Trophoblast cell (in vitro differentiated cells and primary cell): ENCODE measurements at regions not wholly inside any gene's neighbourhood (a gene's known extent, or its start where the extent isn't known, plus 50 kb on each side); places are given as distances from the start of the nearest gene placed in this dataset.

Experiments
- DNase-seq, 2 donors: peaks; one replicate each; pipeline ENCODE4 v3.0.0-alpha.2; 2016
- H2AFZ ChIP-seq: 2 replicates; pipeline ENCODE4 v1.6.1; 2013; ENCODE audit warnings: low read length, moderate library complexity, mild to moderate bottlenecking; ENCODE audit not compliant: insufficient read depth, poor library complexity
- H2AK5ac ChIP-seq: 2 replicates; pipeline ENCODE4 v1.6.1; 2013; ENCODE audit warnings: mild to moderate bottlenecking, low read length
- H2BK120ac ChIP-seq: 2 replicates; pipeline ENCODE4 v1.6.1; 2013; ENCODE audit warnings: low read length, mild to moderate bottlenecking, moderate library complexity; ENCODE audit not compliant: insufficient read depth, poor library complexity
- H2BK12ac ChIP-seq: 2 replicates; pipeline ENCODE4 v1.6.1; 2013; ENCODE audit warnings: mild to moderate bottlenecking, low read length, moderate library complexity
- H2BK5ac ChIP-seq: 2 replicates; pipeline ENCODE4 v1.6.1; 2013; ENCODE audit warnings: low read length, low read depth, moderate library complexity, mild to moderate bottlenecking; ENCODE audit not compliant: poor library complexity
- H3K14ac ChIP-seq: 2 replicates; pipeline ENCODE4 v1.6.1; 2013; ENCODE audit warnings: mild to moderate bottlenecking, low read length
- H3K18ac ChIP-seq: 2 replicates; pipeline ENCODE4 v1.6.1; 2013; ENCODE audit warnings: mild to moderate bottlenecking, low read length
- H3K23ac ChIP-seq: 2 replicates; pipeline ENCODE4 v1.6.1; 2013; ENCODE audit warnings: low read length
- H3K27ac ChIP-seq: 2 replicates; pipeline ENCODE4 v1.5.1; 2013; ENCODE audit warnings: low read depth, mild to moderate bottlenecking, inconsistent platforms, low read length, moderate library complexity
- H3K27me3 ChIP-seq: 2 replicates; pipeline ENCODE4 v1.6.1; 2013; ENCODE audit warnings: inconsistent platforms, mild to moderate bottlenecking, low read length, moderate library complexity; ENCODE audit not compliant: insufficient read depth
- H3K36me3 ChIP-seq, 2 experiments: 1 replicate in 1 of 2; 2 replicates in 1 of 2; pipeline ENCODE4 v1.6.1; 2013; ENCODE audit warnings: low read length in 2 of 2, mild to moderate bottlenecking in 2 of 2, moderate library complexity in 1 of 2; ENCODE audit not compliant: insufficient read depth in 2 of 2, control insufficient read depth in 1 of 2
- H3K4ac ChIP-seq: 2 replicates; pipeline ENCODE4 v1.6.1; 2013; ENCODE audit warnings: low read depth, mild to moderate bottlenecking, low read length, moderate library complexity
- H3K4me1 ChIP-seq, 2 experiments: 1 replicate in 1 of 2; 2 replicates in 1 of 2; pipeline ENCODE4 v1.6.1; 2013; ENCODE audit warnings: low read length in 2 of 2, mild to moderate bottlenecking in 2 of 2, moderate library complexity in 1 of 2; ENCODE audit not compliant: insufficient read depth in 2 of 2, control insufficient read depth in 1 of 2
- H3K4me2 ChIP-seq: 2 replicates; pipeline ENCODE4 v1.6.1; 2013; ENCODE audit warnings: inconsistent platforms, mild to moderate bottlenecking, low read length, moderate library complexity
- H3K4me3 ChIP-seq: 2 replicates; pipeline ENCODE4 v1.5.1; 2013; ENCODE audit warnings: mild to moderate bottlenecking, low read depth, low read length, inconsistent platforms
- H3K79me1 ChIP-seq: one replicate; pipeline ENCODE4 v1.6.1; 2013; ENCODE audit warnings: low read length
- H3K79me2 ChIP-seq: 2 replicates; pipeline ENCODE4 v1.6.1; 2013; ENCODE audit warnings: low read length, mild to moderate bottlenecking; ENCODE audit not compliant: control insufficient read depth, insufficient read depth, poor library complexity
- H3K9ac ChIP-seq: 2 replicates; pipeline ENCODE4 v1.6.1; 2013; ENCODE audit warnings: mild to moderate bottlenecking, low read length
- H3K9me3 ChIP-seq: 2 replicates; pipeline ENCODE4 v1.6.1; 2013; ENCODE audit warnings: low read depth, mild to moderate bottlenecking, control low read depth, inconsistent platforms, low read length; ENCODE audit not compliant: insufficient read depth
- H4K12ac ChIP-seq: 2 replicates; pipeline ENCODE4 v1.6.1; 2013; ENCODE audit warnings: low read depth, mild to moderate bottlenecking, low read length, moderate library complexity
- H4K8ac ChIP-seq: 2 replicates; pipeline ENCODE4 v1.6.1; 2013; ENCODE audit warnings: low read depth, mild to moderate bottlenecking, low read length, moderate library complexity
- H4K91ac ChIP-seq: one replicate; pipeline ENCODE4 v1.6.1; 2013; ENCODE audit warnings: low read depth, mild to moderate bottlenecking, low read length, moderate library complexity
- WGBS: extraction: QIAGEN DNeasy Blood & Tissue Kit; methylation state at CpG from one replicate; pipeline ENCODE4 v1.1.7; 2013; ENCODE audit warnings: missing lambda C conversion rate; ENCODE audit not compliant: insufficient read length, insufficient coverage; ENCODE audit errors: extremely low coverage; 5-methylcytosine and 5-hydroxymethylcytosine counted together

DNA sequence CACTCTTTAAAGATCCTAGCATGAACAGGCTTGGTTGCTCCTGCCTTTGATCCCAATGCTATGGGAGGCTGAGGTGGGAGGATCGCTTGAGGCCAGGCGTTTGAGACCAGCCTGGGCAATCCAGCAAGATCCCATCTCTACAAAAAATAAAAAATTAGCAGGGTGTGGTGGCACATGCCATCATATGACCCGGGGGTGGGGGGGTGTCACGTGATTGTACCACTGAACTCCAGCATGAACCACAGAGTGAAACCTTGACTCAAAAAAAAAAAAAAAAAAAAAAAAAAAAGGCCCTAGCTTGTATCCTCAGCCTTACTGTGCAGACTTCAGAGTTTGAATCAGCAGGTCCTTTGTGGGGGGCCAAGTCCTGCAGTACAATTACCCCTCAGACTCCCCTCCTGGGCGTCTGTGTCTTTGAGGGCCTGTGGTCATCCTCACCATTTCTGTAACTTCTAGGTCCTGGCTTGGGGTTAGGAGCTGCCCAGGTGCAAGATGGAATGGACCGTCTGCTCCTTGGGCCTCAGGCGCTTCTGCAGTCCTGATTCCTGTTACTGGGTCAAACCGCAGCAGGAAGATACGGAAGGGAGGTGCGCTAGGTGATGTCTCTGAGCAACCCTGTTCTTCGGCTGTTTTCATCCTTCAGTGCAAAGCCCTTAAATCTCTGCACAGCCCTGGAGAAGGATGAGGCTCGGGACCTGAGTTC, 208.1 kb downstream of the CTTN start:
- H4K8ac ChIP-seq, result no peak overlapping the region
- no CpG with 5 or more reads among the region's 12 CpGs for WGBS

DNA sequence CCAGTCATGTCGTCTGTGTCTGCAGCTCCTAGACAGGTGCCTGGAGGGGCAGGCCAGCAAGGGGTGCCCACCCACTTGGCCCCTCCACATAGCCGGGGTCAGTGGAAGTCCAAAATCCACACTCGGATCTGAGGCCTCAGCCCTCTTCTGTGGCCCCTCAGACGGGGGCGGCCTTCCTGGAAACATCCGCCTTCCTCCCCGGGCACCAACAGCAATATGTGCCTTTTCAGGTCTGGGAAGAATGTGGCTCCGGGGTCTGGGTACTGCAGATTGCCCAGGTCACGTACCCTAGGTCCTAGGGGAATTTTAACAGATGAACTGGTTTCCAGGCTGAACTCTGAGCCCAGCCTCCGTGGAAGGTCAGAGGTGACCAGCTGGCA, 208.6 kb downstream of the CTTN start:
- H4K91ac ChIP-seq, result no peak overlapping the region
- DNase-seq, result no peak
- no peaks in the 10 kb centered on the region for H3K9me3 ChIP-seq
- no peaks in the 10 kb centered on the region for H3K36me3 ChIP-seq
- no CpG with 5 or more reads among the region's 10 CpGs for WGBS
- no peak overlapping the region for H4K8ac ChIP-seq
- no peaks in the 10 kb centered on the region for H3K79me1 ChIP-seq
- no peak overlapping the region for H3K27ac ChIP-seq
- no peak overlapping the region for H3K23ac ChIP-seq
- H2AK5ac ChIP-seq, result no peak overlapping the region
- no peaks in the 10 kb centered on the region for H3K79me2 ChIP-seq
- no peak overlapping the region for H2BK120ac ChIP-seq
- no peak overlapping the region for H3K18ac ChIP-seq
- no peak overlapping the region for H2BK5ac ChIP-seq
- no peak overlapping the region for H3K14ac ChIP-seq
- H3K27me3 ChIP-seq, result no peaks in the 10 kb centered on the region
- H3K4me2 ChIP-seq, result no peak overlapping the region
- H2BK12ac ChIP-seq, result no peak overlapping the region
- no peak overlapping the region for H4K12ac ChIP-seq
- no peak overlapping the region for H3K4me3 ChIP-seq
- H3K9ac ChIP-seq, result no peak overlapping the region
- H3K4ac ChIP-seq, result no peak overlapping the region
- H2AFZ ChIP-seq, result no peak overlapping the region
- H3K4me1 ChIP-seq, result peaks cover 3 to 6% of the 10 kb centered on the region in 2 experiments

More for the DNA sequence above, 208.1 kb downstream of the CTTN start:
- Histone ChIP-seq H2AK5ac (no peak overlapping the region), H3K36me3 (no peaks in the 10 kb centered on the region), H2BK120ac (no peak overlapping the region), H3K4me1 (peaks cover 3 to 6% of the 10 kb centered on the region in 2 experiments), H3K18ac (no peak overlapping the region), H3K27ac (no peak overlapping the region), H3K9me3 (no peaks in the 10 kb centered on the region), H4K12ac (no peak overlapping the region), H3K4me2 (no peak overlapping the region), H2AFZ (no peak overlapping the region), H3K27me3 (no peaks in the 10 kb centered on the region), H2BK12ac (no peak overlapping the region), H3K4me3 (no peak overlapping the region), H2BK5ac (no peak overlapping the region), H4K91ac (no peak overlapping the region), H3K14ac (no peak overlapping the region), H3K4ac (no peak overlapping the region), H3K79me1 (no peaks in the 10 kb centered on the region), H3K23ac (no peak overlapping the region), H3K9ac (no peak overlapping the region), H3K79me2 (no peaks in the 10 kb centered on the region)
- no peak for DNase-seq

DNA sequence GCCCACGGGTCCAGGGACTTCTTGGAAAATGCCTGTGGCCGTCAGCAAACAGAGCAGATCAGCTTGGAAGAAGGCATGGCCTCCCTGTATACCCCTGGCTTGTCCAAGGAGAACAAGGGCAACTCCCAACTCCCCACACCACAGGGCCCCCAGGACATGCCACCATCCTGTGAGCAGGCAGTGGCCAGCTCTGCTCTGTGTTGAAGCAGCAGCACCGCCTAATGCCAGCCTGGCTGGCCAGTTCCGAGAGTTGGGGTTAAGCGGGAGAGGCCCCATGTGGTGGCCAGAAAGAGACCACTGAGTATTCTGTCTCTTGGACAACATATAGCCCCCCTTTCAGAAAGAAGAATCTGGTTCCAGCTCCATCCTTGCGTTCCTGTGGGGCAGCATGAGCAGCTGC, 209.2 kb downstream of the CTTN start:
- no peak overlapping the region for H3K27ac ChIP-seq
- no peak overlapping the region for H3K23ac ChIP-seq
- no peak overlapping the region for H3K4me3 ChIP-seq
- DNase-seq, result no peak
- H3K4ac ChIP-seq, result no peak overlapping the region
- H3K79me2 ChIP-seq, result no peaks in the 10 kb centered on the region
- H2BK5ac ChIP-seq, result no peak overlapping the region
- H3K27me3 ChIP-seq, result no peaks in the 10 kb centered on the region
- no peak overlapping the region for H2BK120ac ChIP-seq
- no peak overlapping the region for H2BK12ac ChIP-seq
- H3K36me3 ChIP-seq, result no peaks in the 10 kb centered on the region
- peaks cover 3 to 6% of the 10 kb centered on the region in 2 experiments for H3K4me1 ChIP-seq
- no peak overlapping the region for H2AK5ac ChIP-seq
- no peak overlapping the region for H4K8ac ChIP-seq
- no peak overlapping the region for H3K18ac ChIP-seq
- no peak overlapping the region for H4K91ac ChIP-seq
- no CpG with 5 or more reads among the region's 6 CpGs for WGBS
- H3K79me1 ChIP-seq, result no peaks in the 10 kb centered on the region
- no peak overlapping the region for H3K9ac ChIP-seq
- H4K12ac ChIP-seq, result no peak overlapping the region
- H2AFZ ChIP-seq, result no peak overlapping the region
- no peak overlapping the region for H3K4me2 ChIP-seq
- no peak overlapping the region for H3K14ac ChIP-seq
- no peaks in the 10 kb centered on the region for H3K9me3 ChIP-seq

DNA sequence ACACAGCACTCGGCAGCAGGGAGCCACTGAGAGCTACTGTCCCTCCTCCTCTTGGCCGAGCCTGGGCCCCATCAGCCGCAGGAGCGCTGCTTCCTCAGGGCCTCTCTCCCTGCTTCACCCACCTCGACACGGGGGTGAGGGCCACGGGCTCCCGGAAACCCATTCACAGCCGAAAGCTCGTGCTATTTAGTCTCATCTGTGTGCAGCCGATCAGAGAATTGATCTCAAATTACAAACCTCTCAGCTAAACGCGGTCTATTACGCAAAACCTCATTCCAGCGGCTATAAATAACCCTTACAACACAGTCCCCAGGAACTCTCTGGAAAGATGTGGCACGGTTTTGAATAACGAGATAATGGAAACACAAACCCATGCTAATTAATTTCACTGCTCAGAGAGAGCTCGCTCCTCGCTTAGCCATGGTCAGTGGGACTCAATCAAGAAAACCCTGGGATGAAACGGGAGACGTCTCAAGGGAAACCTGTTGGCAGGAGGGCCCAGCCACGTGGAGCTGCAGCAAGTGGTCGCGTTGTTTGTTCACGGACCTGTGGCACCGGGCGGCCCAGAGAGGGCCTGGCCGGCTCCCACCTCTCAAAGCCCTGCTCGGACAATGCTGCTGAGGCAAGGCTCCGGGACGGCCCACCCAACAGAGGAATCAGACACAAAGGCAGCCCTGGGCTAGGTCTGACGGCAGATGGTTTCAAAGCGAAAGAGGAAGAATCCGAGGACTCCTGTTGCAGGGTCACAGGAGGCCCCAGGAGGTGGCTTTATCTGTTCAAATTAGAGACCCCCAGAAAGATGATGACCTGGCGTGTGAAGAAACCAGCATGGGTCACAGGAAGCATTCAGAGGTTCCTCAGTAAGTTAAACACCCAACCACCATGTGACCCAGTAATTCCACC, 210.5 kb downstream of the CTTN start:
- Histone ChIP-seq H3K4me2 (no peak overlapping the region), H3K9me3 (no peaks in the 10 kb centered on the region), H3K9ac (no peak overlapping the region), H2AK5ac (no peak overlapping the region), H3K14ac (no peak overlapping the region), H4K8ac (no peak overlapping the region), H2BK12ac (no peak overlapping the region), H3K36me3 (no peaks in the 10 kb centered on the region), H2BK5ac (no peak overlapping the region), H3K79me1 (no peaks in the 10 kb centered on the region), H4K91ac (no peak overlapping the region), H3K27ac (no peak overlapping the region), H3K18ac (no peak overlapping the region), H3K27me3 (no peaks in the 10 kb centered on the region), H2BK120ac (no peak overlapping the region), H3K23ac (no peak overlapping the region), H4K12ac (no peak overlapping the region), H3K4ac (no peak overlapping the region), H3K4me1 (peaks cover 3 to 6% of the 10 kb centered on the region in 2 experiments), H3K4me3 (no peak overlapping the region), H2AFZ (no peak overlapping the region), H3K79me2 (no peaks in the 10 kb centered on the region)
- no CpG with 5 or more reads among the region's 35 CpGs for WGBS
- DNase-seq, result peak in 1 of 2 donors; percentile 26
